Gastroesophageal sphincter (tissue), 4 donors: ENCODE measurements at regions not wholly inside any gene's neighbourhood (a gene's known extent, or its start where the extent isn't known, plus 50 kb on each side); places are given as distances from the start of the nearest gene placed in this dataset.

ENCODE experiments used
- ATAC-seq: fragments of 150-250 bp; one replicate; pipeline ENCODE4 v1.9.1; 2016; ENCODE audit warnings: mild to moderate bottlenecking, moderate library complexity
- H3K27ac ChIP-seq, 4 donors: fragments of 200-600 bp; sonication (generic) in 3 of 4; 1 replicate in 3 of 4; 2 replicates in 1 of 4; pipeline ENCODE4 v1.5.1; 2016 to 2019
- H3K27me3 ChIP-seq: fragments of 200-600 bp; sonication (generic); one replicate; pipeline ENCODE4 v1.5.1; 2019
- H3K36me3 ChIP-seq, 2 donors: fragments of 200-600 bp; sonication (generic); one replicate each; pipeline ENCODE4 v1.5.1; 2019; ENCODE audit warnings: control low read depth in 1 of 2
- H3K4me1 ChIP-seq, 3 donors: fragments of 200-600 bp; sonication (generic); 1 replicate in 2 of 3; 2 replicates in 1 of 3; pipeline ENCODE4 v1.5.1; 2016 to 2019; ENCODE audit warnings: control low read depth in 2 of 3
- H3K4me3 ChIP-seq, 2 donors: fragments of 200-600 bp; sonication (generic); one replicate each; pipeline ENCODE4 v1.5.1; 2019; ENCODE audit warnings: mild to moderate bottlenecking in 1 of 2, moderate library complexity in 1 of 2
- H3K9me3 ChIP-seq, 3 donors: fragments of 200-600 bp; sonication (generic); one replicate each; pipeline ENCODE4 v1.5.1; 2017 to 2019; ENCODE audit warnings: control low read depth in 2 of 3
- EP300 ChIP-seq: sonication (generic); formaldehyde crosslinking; IDR thresholded peaks from one replicate; pipeline ENCODE4 v1.6.1; 2017; ENCODE audit warnings: antibody characterized with exemption, mild to moderate bottlenecking
- POLR2A ChIP-seq, 2 donors: fragments of 450-650 bp; IDR thresholded peaks; one replicate each; pipeline ENCODE4 v1.6.1; 2017; ENCODE audit warnings: antibody characterized with exemption in 2 of 2, mild to moderate bottlenecking in 2 of 2, moderate library complexity in 1 of 2
- POLR2AphosphoS5 ChIP-seq: sonication (generic); formaldehyde crosslinking; IDR thresholded peaks from one replicate; pipeline ENCODE4 v1.6.1; 2017; ENCODE audit warnings: antibody characterized with exemption
- WGBS, 2 donors: methylation state at CpG; one replicate each; pipeline ENCODE4 v1.1.5; 2018; ENCODE audit warnings: low coverage in 1 of 2; 5-methylcytosine and 5-hydroxymethylcytosine counted together
- TF ChIP-seq, protein P1 (sequence below), 4 experiments: fragments of 200-600 bp in 2 of 4; fragments of 450-650 bp in 2 of 4; sonication (generic) in 1 of 4; IDR thresholded peaks; one replicate each; pipeline ENCODE4 v1.5.1; 2017 to 2019; ENCODE audit warnings: antibody characterized with exemption in 4 of 4, mild to moderate bottlenecking in 2 of 4, moderate library complexity in 2 of 4

DNA sequence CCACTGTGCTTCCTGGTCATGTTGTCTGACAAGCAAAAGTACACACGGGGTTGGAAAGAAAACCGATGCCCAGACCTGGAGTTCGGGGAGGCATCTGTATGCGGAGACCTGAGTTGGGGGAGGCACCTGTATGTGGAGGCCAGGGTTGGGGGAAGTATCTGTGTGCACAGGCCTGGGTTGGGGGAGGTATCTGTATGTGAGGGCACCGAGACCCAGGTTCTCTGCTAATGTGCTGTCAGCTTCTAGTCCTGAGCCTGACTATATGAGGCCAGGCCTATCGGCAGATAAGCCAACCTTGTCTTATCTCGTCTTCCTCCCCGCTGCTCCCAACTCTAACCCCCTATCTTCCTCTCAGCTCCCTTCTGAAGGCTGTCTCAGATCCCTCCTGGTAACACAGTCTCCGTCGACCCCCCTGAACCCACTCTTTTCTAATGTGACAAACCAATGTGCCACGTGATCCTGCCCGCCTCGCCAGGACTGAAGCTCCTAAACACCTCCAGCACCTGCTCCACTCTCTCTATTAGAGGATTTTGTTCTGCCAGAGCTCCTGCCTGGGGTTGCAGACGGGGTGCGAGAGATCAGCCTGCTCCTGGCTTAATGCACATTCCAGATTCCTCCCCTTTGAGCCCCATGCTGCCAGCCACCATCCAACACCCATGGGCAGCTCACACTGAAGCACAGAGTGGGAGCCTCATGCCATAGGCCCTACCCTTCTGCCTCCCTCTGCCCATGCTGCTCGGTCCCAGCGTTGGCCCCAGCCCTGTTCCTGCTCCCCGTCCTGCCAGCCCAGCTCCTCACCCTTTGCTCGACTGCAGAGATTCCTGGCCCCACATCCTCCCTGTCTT is 188.4 kb downstream of the SH3BP4 start:
- no peak for TF ChIP-seq EP300
- no peak for TF ChIP-seq POLR2A (IDR thresholded peaks at IDR 0.05)
- TF ChIP-seq, protein P1, sequence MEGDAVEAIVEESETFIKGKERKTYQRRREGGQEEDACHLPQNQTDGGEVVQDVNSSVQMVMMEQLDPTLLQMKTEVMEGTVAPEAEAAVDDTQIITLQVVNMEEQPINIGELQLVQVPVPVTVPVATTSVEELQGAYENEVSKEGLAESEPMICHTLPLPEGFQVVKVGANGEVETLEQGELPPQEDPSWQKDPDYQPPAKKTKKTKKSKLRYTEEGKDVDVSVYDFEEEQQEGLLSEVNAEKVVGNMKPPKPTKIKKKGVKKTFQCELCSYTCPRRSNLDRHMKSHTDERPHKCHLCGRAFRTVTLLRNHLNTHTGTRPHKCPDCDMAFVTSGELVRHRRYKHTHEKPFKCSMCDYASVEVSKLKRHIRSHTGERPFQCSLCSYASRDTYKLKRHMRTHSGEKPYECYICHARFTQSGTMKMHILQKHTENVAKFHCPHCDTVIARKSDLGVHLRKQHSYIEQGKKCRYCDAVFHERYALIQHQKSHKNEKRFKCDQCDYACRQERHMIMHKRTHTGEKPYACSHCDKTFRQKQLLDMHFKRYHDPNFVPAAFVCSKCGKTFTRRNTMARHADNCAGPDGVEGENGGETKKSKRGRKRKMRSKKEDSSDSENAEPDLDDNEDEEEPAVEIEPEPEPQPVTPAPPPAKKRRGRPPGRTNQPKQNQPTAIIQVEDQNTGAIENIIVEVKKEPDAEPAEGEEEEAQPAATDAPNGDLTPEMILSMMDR (IDR thresholded peaks at IDR 0.05): no peak
- Histone ChIP-seq H3K36me3 (no peaks in the 10 kb centered on the region), H3K4me3 (no peak overlapping the region), H3K27me3 (peaks cover 9% of the 10 kb centered on the region), H3K4me1 (no peaks in the 10 kb centered on the region), H3K27ac (no peak overlapping the region), H3K9me3 (no peaks in the 10 kb centered on the region)
- 86 to 91% methylated on average over 7 to 17 of the region's 19 CpGs for WGBS, 2 donors
- ATAC-seq: no peak

DNA sequence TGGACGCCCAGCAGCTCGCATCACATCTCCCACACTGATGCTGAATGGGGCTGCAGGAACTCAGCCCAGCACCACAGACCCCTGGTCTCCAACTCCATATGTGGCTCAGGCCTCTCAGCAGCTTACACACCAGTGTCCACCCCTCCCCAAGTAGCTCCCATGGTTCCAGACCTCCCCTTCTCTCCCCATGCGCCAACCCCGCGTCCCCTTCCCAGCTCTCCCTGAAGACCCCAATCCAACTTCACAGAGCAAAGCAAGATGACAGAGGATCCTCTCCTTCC is 188.9 kb downstream of the SH3BP4 start:
- Histone ChIP-seq H3K9me3 (no peaks in the 10 kb centered on the region), H3K27ac (no peak overlapping the region), H3K27me3 (peaks cover 9% of the 10 kb centered on the region), H3K4me3 (no peak overlapping the region), H3K4me1 (no peaks in the 10 kb centered on the region), H3K36me3 (no peaks in the 10 kb centered on the region)
- 100% methylated on average over 2 of the region's 5 CpGs; no CpG with 5 or more reads in 1 of the 2 donors for WGBS, 2 donors
- no peak for TF ChIP-seq EP300
- TF ChIP-seq, protein P1 (IDR thresholded peaks at IDR 0.05): no peak
- TF ChIP-seq POLR2AphosphoS5: no peak
- TF ChIP-seq POLR2A (IDR thresholded peaks at IDR 0.05): no peak
- ATAC-seq: no peak

DNA sequence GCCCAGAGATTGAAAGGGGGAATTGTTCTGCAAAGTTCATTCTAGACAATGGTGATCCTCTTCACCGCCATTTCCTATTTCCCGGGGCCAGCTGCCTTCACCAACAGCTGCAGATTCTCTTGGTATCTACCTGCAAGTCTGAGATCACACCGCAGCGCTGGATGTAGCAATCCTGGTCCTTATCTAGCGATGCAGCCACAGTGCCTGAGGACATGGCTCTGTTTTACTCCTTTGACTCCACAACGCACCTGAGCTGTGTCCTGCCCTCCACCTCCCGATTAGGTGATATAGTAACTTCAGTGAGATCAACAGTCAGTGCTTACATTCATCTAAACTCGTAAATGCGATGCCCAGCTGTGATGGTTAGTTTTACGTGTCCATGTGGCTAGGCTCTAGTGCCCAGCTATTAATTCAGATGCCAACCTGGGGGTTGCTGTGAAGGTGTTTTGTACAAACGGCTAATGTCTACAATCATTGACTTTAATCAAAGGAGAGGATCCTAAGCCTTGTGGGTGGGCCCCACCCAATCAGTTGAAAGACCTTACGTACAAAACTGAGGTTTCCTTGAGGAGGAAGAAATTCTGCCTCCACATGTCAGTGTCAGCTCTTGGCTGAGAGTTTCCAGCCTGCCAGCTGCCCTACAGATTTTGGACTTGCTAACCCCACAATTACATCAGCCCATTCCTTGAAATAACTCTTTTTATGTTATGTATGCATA is 189.8 kb downstream of the SH3BP4 start:
- H3K4me3 ChIP-seq: no peak overlapping the region
- H3K4me1 ChIP-seq: no peaks in the 10 kb centered on the region
- no peak for ATAC-seq
- TF ChIP-seq POLR2A (IDR thresholded peaks at IDR 0.05) (no peak), EP300 (no peak), POLR2AphosphoS5 (no peak)
- TF ChIP-seq, protein P1 (IDR thresholded peaks at IDR 0.05): no peak
- 85 to 91% methylated on average over 4 to 6 of the region's 12 CpGs for WGBS, 2 donors
- no peak overlapping the region for H3K27ac ChIP-seq
- H3K9me3 ChIP-seq: no peaks in the 10 kb centered on the region
- peaks cover 14% of the 10 kb centered on the region for H3K27me3 ChIP-seq
- no peaks in the 10 kb centered on the region for H3K36me3 ChIP-seq

DNA sequence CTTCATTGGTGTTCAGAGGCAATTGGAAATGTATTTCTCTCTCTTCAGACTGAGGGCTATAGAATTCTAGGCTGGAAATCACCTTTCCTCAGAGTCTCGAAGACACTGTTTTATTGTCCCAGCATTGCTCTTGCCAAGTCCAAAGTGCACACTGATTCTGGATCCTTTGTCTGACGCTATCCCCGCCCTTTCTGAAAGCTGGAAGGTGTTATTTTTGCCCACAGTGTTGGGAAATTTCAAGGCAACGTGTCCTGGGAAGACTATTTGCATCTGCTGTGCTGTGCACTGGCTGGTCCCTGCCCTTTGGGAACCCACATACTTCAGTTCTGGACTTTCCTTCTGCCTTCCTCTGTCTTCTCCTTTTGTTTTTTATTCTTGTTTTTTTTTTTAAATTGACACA is 190.8 kb downstream of the SH3BP4 start:
- no peak for ATAC-seq
- Histone ChIP-seq H3K4me1 (no peaks in the 10 kb centered on the region), H3K36me3 (no peaks in the 10 kb centered on the region), H3K4me3 (no peak overlapping the region), H3K9me3 (no peaks in the 10 kb centered on the region), H3K27me3 (peaks cover 22% of the 10 kb centered on the region), H3K27ac (no peak overlapping the region)
- WGBS, 2 donors: 62 to 76% methylated on average over 4 of the region's 4 CpGs
- TF ChIP-seq EP300 (no peak), POLR2A (IDR thresholded peaks at IDR 0.05) (no peak), POLR2AphosphoS5 (no peak)
- TF ChIP-seq, protein P1 (IDR thresholded peaks at IDR 0.05): no peak

DNA sequence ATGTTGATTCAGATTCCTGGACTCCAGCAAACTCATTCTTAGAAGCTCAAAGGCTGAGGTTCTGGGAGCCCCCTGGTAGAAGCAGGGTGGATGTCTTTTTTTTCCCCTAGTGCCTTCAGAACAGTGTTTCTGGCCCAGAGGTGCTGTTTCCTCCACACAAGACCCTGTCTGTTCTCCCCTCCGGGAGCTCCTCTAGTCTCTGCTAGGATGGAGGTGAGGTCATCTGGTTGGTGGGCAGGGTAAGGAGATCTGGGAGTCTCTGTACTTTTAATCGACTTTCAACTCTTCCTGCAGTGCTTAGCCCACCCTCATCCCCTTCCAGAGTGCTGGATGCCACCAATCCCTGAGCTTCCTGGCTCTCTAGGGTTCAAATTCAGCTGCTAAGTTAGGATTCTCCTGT is 192.0 kb downstream of the SH3BP4 start:
- TF ChIP-seq POLR2AphosphoS5 (no peak), POLR2A (IDR thresholded peaks at IDR 0.05) (no peak), EP300 (no peak)
- peaks cover 27% of the 10 kb centered on the region for H3K27me3 ChIP-seq
- WGBS, 2 donors: 40 to 44% methylated on average over 1 to 2 of the region's 2 CpGs
- ATAC-seq: no peak
- no peaks in the 10 kb centered on the region for H3K36me3 ChIP-seq
- H3K27ac ChIP-seq: no peak overlapping the region
- no peak overlapping the region for H3K4me3 ChIP-seq
- H3K4me1 ChIP-seq: no peaks in the 10 kb centered on the region
- H3K9me3 ChIP-seq: no peaks in the 10 kb centered on the region
